ENCODE measurements at regions not wholly inside any gene's neighbourhood (a gene's known extent, or its start where the extent isn't known, plus 50 kb on each side); places are given as distances from the start of the nearest gene placed in this dataset.

DNA sequence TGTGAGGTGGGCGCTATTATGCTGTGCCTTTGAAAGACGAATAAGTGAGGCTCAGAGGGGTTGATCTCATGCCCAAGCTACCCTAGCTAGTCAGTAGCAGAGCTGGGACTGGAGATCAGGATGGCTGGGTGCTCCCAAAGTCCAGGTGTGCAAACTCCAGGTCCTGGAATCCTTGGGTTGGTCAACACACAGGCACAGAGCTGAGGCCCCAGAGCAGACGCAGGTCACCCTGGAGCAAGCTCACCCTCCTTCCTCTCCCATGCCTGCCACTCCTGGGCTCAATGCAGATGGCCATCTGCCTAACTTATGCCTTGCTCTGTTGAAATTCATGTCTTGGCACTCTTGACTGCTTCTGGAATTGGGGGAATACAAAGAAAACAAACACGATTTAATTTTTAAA lies 587.2 kb downstream of the PTPRU start:
- no peak for DNase-seq

DNA sequence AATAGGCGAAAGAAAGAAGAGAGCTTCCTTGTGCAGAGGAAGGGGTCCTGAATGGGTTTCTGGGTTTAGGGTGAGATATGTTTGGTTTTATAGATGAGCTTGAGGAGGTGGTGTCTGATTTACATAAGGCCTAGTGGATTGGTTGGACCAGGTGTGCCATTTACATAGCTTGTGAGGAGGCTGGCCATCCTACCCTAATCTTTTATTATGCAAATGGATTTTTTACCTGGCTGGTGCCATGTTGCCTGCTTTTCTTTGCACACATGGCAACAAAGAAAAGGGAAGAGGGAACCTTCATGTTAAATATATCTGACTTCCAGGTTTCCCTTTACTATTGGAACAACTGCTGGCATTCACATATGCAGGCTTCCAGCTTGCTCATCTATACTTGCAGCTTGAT lies 585.3 kb downstream of the PTPRU start:
- no peak for DNase-seq

DNA sequence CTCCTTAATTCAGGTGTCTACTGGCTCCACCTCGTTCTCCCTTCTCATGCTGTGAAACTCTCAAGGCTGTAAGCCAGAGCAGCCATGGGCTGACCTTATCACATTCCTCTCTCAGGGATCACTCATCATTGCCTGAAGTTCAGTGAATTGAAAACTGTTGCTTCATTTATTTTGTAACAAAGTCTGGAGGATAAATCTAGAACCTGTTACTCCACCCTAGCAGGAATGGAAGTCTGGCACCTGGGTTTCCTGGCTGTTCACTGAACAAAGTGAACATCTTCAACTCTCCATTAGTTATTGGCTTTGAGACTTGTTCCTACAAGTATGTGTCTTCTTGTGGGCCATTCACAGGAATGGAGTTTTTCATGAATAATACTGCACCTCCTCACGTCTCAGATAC lies 584.1 kb downstream of the PTPRU start:
- DNase-seq: no peak

DNA sequence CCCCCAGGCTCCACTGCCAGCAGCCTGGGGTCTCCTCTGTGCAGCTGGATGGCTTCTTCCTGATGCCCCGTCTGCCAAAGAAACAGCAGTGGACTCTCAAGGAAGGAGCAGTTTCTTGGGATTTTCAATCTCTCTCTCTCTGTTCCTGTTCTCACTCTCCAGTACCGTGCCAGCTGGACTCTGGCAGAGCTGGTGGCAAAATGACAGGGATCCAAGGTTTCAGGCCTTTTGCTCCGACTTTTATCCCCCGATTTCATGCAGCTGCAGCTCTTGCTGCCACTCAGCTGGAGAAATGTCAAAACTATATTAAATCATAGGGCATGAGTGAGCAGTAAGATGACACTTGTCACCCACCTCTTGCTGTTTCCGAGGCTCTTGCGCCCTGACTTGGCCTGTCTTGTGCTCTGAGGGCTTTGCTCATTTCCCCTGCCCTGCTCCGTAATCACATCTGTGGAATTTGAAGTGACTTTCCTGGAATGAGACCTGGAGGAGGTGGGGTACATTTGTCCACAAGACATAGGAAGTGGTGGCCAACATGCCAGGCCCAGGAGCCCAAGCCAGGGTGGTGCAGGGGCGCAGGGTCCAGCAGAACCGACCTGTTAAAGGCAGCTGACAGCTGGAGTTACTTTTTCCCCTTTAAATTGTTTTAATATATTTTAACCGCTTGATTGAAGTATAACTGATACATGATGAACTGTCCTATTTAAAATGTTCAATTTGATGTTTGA lies 576.2 kb downstream of the PTPRU start:
- DNase-seq: no peak

DNA sequence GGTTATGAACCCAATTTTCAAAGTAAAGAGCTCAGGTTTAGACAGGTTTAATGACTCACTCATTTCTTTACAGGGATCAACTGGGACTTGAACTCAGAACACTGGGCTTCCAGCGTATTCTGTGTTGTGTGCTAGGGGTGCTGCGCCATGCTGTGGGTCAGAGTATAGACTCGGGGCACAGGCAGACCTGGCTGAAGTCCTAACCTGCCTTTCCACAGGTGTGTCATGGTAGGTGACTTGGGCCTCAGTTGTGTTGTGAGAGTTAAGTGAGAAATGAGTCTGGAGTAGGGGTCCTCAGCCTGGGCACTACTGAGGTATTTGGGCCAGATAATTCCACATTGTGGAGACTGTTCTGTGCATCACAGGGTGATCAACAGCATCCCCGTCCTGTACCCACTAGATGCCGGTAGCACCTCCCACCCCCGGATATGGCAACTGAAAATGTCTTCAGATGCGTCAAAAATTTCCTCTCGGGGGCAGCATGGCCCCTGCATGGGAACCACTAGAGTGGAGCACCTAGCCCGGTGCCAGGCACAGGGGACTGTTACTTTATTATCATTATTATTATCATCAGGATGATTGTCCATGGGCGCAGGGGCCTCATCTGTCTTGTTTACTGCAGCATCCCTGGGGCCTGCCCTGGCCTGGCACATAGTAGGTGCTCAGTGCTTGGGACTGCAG lies 575.5 kb downstream of the PTPRU start:
- no peak for DNase-seq

DNA sequence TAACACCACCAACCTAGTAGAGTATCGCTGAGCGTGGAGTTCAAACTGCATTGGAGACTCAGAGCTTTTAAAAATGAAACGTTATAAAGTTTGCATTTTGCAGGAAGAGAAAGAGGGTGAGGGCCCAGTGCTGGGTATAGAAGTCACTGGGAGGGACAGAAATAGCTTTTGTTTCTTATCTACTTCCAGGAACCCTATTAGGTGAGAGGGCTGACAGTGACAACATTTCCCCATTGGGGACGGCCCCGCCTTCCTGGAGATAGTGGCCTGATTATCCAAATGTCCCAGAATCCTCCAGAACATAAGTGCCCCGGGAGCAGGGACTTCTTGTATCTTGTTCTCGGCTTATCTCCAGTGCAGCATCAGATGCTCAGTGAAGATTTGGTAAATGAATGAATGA lies 574.9 kb downstream of the PTPRU start:
- DNase-seq: no peak

DNA sequence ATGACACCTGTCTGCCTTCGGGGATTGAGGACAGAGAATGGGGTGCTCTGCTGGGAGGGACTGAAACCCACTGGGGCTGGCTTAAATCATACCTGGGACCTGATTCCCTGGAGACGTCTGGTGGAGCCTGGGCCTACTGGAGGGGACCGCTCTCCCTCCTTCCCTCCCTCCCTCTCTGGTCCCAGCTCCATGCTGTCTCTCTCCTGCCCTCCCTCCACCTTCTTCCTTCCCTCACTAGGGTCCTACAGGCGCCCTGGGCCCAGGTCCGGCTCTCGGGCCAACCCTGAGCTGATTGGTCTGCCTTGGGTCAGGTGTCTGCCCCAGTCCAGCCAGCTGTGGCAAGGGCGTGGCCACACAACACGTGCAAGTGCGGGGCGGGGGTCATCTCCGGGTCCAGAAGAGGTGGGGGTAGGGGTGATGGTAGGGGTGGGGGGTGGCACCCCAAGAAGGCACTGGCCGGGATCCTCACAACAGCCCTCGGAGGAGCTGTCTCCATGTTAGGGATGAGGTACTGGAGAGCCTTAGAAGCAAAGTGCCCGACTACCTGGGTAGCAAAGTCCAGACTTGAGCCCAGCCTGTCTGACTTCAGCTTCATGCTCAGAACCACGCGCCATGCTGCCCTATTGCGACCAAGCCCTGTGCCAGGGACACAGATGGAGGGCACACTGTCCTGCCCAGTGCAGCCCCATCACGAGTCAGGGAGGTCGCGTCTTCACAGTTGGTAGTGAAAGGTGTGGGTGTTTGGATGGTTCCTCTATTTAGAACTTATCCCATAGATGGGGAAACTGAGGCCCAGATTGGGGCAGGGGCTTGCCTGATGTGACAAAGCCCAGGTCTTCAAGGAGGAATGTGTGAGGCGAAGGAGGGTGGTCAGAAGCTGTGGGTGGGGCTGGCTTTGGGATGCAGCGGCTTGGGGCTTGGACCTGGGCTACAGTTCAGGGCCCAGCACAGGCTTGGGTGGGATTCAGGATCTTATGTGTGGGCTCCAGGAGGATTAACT lies 574.1 kb downstream of the PTPRU start:
- DNase-seq: no peak

DNA sequence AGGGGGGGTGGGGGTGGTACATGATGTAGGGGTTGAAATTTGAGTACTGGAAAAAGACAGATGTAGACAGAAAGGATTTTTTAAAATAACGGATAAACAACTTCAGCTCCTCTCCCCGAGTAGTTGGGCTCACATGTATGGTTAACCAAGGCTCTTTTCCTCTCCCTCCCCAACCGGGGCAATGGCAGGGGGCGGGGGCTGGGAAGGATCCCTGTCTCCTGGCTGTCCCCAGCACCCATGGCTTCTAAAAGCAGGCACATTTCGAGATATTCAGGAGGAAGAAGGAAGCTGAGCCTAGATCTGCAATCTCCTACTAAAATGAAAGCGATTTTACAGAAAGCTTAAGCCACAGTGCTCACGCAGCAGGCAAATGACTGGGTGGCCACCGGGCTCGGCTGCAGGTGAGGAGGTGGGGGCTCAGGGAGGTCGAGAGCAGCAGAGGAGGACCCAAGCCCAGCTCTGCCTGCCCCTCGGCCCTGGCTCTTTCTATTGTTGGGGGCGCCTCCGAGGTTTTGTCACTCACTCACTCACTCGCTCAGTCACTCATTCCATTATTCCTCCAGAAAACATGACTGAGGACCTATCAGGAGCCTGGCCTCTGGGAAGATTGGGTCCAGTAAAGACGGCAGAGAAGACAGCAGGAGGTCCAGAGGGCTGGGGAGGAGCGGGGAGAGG lies 573.3 kb downstream of the PTPRU start:
- DNase-seq: no peak

DNA sequence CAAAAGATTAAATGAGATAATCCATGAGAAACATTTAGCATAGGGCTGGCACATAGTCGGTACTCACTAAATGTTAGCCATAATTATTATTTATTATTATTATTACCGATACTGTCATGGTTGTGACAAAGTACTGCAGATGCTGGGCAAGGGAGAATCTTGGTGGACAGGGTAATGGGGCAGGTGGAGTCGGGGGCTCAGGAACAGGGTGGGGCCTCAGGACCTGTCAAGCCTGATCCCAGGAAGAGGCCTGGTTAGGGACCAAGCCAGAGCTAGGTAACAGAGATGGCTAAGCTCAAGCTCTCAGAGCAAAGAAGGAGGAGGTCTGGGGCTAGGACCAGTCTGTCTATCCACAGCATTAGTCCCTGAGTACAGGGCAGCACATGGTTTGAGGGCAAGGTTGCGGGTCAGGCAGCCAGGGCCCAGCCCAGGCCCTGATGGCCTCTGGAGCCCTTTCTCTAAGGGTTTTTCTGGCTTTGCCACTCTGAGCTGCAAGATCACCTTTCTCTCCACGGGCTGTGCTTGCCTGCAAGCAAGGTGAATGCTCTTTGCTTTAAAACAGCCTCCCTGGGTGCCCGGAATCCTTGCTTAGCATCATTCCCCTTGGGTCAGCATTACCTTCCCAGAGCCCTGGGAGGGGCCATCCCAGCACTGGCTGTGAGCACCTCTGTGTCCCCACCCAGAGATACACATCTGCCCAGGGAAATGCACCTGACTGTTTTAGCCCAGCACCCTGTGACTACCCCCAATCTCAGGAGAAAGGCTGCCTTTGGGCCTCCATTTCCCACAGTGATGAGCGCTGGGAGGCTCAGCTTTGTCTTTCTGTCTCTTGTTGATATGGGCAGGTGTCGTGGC lies 572.0 kb downstream of the PTPRU start:
- no peak for DNase-seq

DNA sequence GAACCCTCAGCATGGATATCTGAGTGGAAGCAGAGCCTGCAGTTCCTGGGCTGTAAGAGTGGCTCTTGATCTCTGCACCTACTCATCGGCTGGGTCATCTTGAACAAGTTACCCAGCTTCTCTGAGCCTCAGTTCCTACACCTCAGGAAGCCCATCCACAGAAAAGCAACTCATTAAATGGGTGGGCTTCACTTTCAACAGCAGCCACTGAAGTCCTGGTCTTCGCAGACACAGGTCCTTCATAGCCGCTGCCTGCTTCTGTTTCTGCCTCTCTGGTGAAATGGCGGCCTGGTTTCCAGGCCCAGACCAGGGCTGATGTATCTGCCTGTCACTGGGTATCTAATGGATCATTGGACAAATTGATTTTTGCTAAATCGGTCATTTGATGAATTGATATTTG lies 571.4 kb downstream of the PTPRU start:
- no peak for DNase-seq

DNA sequence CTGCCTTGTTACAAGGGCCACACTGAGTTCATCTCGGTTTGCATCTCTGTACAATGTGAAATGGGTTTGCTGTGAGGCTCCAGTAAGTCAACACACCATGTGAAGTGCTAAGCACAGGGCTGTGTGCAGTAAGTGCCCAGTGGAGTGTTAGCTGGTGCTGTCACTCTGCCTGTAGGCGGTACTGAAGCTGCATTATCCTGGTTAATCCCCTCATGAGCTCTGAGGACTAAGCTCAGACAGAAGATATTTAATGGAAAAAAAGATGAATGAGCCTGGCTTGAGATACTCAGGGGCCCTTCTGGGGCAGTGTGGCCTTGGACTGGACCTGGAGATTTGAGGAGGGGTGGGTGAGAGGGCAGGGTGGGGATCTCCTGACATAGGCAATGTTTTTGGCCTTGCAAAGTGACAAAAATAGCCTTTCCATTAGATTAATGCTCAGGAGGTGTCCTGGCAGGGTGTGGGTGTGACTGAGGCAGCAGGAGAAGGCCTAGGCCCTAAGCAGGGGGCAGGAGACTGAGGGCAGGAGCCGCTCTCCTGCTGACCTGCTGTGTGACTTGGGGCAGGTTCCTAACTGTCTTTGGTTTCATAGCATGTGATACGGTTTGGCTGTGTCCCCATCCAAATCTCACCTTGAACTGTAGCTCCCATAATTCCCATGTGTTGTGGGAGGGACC lies 570.5 kb downstream of the PTPRU start:
- DNase-seq: no peak

DNA sequence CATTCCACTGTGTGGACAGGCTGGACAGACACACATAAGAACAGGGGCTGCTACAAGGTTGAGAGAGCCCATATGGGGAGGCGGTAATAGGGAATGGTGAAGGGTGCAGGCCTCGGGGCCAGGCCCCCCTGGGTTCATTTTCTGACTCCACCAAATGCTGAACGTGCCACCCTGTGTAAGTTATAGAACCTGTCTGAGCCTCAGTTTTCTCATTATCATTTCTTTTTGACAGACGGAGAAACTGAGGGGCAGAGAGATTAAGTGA lies 569.5 kb downstream of the PTPRU start:
- no peak for DNase-seq

DNA sequence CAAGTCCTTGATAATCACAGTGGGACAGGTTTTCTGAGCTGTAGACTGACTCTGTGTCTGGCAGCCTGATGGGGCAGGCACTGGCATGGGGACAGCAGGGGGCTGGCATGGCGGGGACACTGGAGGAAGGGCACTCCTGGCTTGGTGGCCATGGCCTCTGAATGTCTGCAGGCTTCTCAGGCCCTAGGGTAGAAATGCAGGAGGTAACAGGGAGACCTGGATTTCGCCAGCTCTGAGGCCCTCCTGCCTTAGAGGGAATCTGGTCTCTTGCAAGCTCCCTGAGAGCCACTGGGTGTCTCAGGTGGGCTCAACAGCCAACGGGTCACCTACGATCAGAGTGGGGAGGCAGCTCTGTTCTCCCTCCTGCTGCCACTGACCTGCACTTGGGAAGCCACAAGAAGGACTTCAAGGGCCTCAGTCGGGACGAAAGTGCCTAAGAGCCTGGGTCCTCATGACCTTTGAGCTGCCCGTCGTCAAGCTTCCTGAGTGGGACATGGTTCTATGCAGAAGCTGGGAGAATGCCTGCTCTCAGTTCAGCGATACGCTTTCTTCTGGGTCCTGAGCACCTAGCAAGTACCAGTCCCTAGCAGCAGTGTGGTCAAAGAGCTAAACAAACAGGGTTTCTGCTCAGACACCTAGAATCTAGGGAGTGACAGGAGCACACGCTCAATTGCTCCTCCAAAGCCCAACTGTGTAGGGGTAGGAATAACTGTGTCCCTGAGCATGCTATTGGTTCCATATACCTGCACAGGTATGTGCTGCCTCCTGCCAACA lies 569.0 kb downstream of the PTPRU start:
- DNase-seq: no peak

DNA sequence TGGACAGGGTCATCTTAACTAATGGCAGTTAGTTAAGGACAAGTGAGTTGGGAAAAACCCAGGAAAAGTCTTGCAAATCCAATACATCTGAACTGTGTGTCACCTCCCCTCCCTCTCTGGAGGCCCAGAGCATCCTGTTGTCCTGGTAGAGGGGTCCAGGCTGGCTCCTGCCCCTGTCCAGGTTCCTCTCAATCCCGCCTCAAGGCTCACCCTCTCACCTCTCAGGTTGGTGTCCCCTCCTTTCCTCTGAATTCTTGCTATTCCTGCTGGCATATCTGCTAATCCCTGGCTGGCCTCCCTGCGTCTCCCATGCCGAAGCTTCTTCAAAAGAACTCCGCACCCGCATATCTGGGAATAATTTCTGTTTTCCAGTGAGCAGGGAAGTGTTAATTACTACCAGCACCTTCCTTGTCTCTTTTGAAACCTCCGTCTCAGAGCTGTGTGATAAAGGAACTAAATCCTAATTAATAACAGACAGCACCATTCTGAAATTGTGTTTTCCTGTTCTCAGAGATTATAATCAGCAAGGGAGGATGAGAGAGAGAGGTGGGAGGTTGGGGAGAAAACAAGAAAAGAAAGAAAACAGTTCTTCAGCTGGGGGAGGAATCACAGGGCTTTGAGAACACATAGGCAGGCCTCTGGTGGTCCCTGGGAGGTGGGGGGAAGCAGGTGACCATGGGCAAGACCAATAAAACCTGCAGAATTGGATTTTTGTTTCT lies 568.0 kb downstream of the PTPRU start:
- no peak for DNase-seq

DNA sequence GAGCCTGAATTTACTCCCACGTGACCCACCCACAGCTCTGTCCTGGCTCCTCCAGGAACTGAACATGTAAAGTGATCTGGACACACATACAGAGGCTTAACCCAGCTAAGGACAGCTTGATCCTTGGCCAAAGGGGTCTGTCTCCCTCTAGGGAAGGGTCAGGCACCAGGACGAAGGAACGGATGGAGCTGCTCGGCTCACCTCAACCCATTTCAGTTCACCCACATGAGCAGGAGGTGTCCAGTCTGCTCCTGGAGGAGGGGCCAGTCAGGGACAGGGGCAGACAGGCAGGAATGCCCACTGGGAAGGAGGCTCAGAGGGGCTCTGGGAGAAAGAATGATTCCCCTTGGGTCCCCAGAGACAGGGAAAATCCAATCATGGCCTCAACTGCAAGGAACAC lies 567.2 kb downstream of the PTPRU start:
- no peak for DNase-seq

DNA sequence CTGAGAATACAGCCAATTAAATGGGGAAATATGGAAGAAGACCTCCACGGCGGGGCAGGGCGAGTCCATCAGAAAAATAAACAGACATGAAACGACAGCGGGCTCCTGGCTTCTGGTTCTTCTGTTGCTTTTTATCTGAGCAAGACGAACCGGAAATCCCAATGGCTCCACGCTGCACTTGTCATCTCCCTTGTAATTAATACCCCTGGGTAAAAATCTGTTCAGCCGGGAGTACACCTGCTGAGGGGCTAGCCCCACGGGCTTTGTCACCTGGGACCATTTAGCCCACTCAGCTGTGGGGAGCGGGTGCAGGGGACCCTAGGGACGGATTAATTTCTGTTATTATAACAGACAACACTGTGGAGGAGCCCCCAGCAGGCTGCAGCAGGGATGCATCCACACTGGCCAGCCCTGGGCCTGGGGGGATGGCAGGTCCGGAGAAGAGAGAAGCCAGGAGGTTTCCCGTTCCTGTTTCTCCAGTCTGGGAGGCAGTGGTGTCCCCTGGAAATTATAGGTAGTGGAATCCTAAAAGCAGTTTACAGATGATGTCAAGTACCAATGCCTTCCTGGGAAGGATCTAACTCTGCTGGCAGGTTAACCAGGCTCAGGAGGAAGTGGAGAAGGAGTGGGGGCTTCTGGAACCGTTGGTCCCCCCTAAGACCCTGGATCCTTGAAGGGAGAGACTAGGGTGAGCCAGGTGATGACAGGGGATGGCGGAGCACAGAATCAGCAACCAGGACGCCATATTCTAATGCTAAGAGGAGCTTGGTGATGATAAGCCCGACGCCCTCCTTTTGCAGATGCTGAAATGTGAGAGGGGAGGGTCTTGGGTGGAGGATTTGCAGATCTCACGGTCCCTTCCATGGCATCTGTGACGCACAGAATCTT lies 566.1 kb downstream of the PTPRU start:
- no peak for DNase-seq

DNA sequence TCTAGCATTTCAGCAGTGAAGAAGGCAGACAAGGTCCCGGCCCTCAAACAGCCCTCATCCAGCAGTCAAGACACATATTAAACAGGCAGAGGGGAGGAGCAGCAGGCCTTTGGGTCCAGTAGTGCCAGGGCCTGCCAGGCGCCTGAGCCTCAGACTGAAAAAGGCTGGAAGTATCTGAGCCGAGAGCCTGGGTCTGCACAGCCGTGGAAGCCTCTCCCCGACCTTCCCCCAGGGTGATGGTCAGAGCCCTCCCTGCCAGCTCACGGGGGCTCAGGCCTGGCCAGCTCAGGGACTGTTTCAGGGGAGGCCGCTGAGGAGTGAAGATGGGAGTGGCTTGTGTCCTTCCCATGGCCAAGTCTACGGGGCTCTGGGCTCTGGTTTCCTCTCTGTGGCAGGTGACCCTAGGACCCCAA lies 565.2 kb downstream of the PTPRU start:
- no peak for DNase-seq

DNA sequence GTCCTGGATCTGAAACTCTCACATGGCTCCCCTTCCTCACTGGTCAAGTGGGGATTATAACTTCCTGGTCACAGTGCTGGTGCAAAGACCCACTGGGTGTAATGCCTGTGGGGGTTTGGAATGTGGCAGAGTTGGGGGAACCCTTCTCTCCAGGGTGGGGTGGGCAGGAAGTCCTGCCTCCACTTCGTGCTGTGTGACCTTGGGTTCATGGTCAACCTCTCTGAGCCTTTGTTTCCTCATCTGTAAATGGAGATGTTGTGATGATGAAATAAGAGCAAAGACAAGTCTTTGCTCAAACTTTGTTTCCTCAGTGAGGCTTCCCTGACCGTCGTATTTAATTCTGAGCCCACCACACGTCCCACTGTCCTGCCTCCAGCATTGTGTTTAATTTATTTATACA lies 564.7 kb downstream of the PTPRU start:
- no peak for DNase-seq

DNA sequence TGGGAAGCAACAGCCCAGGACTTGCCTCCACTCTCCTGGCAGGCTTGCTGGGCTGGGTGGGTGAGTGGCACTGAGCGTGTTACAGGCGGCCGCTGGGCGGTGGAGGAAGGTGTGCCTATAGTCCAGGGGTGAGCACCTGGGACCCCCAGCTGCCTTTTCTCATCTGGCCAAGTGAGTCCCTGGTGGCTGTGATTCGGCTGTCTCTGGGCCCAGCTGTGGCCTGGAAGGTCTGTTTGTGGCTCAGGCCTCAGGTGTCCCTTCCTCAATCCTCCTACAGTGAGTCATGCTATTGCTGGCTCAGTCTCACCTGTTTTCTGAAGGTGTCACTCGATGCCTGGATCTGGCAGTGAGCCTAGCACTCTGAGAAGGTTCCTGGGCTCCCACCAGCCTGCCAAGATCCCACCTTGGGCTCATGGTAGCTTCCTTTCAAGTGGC lies 564.2 kb downstream of the PTPRU start:
- DNase-seq: no peak
